ENCODE measurements at regions not wholly inside any gene's neighbourhood (a gene's known extent, or its start where the extent isn't known, plus 50 kb on each side); places are given as distances from the start of the nearest gene placed in this dataset.

DNA sequence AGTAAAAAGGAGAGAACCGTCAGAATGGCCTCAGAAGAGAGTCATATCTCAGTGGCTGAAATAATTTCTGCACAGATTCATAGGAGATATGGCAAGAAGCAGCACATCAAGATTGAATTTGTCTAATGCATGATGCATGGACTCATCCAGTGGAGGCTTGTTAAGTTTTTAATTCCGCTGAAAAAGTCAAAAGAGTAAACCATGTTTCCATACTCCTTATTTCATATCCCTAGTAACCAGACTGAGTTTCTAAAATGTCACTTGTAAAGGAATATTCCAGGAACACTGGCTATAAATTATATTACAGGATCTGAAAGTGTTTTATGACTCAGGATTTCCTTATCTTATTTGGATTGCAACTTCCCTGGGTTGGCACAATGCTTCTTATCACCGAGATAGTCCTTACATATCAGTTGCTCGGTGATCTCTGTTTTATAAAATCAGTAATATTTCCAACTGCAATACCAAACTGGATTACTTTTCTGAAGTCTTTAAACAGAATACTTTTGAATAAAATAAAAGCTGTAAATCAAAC, 180.2 kb upstream of the TSC22D1 start:
- Mint-ChIP-seq H3K4me3 (ENCODE audit: unreplicated experiment) (no peak overlapping the region), H3K9me3 (ENCODE audit: unreplicated experiment) (no peaks in the 10 kb centered on the region), H3K27me3 (ENCODE audit: unreplicated experiment) (no peaks in the 10 kb centered on the region), H3K36me3 (ENCODE audit: unreplicated experiment) (no peaks in the 10 kb centered on the region), H3K4me1 (ENCODE audit: low read depth, unreplicated experiment) (peaks cover 4% of the 10 kb centered on the region), H3K27ac (ENCODE audit: unreplicated experiment) (no peak overlapping the region)
- DNase-seq = no peak
- TF ChIP-seq, protein P1, sequence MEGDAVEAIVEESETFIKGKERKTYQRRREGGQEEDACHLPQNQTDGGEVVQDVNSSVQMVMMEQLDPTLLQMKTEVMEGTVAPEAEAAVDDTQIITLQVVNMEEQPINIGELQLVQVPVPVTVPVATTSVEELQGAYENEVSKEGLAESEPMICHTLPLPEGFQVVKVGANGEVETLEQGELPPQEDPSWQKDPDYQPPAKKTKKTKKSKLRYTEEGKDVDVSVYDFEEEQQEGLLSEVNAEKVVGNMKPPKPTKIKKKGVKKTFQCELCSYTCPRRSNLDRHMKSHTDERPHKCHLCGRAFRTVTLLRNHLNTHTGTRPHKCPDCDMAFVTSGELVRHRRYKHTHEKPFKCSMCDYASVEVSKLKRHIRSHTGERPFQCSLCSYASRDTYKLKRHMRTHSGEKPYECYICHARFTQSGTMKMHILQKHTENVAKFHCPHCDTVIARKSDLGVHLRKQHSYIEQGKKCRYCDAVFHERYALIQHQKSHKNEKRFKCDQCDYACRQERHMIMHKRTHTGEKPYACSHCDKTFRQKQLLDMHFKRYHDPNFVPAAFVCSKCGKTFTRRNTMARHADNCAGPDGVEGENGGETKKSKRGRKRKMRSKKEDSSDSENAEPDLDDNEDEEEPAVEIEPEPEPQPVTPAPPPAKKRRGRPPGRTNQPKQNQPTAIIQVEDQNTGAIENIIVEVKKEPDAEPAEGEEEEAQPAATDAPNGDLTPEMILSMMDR (IDR thresholded peaks at IDR 0.05; ENCODE audit: partially characterized antibody, unreplicated experiment) = no peak

DNA sequence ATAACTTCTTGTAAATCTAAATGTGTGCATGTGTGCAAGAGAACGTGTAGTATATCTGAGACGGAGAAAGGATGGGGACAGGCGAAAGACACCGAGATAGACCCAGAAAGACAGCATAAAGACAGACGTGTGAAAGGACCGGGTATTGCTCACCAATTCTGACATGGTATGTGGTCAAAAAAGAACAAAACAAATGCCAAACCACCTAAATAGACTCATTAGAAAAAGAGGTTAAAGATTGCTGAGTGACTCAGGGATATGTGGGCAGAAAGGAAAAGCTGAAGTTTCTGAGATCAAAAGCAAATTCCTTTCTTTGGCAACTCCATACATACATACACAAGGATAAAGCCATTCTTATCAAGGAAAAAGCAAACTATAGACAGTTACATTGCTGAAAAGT, 179.7 kb upstream of the TSC22D1 start:
- H3K27ac Mint-ChIP-seq (ENCODE audit: unreplicated experiment) = no peak overlapping the region
- DNase-seq = no peak
- no peaks in the 10 kb centered on the region for H3K36me3 Mint-ChIP-seq (ENCODE audit: unreplicated experiment)
- no peaks in the 10 kb centered on the region for H3K27me3 Mint-ChIP-seq (ENCODE audit: unreplicated experiment)
- peaks cover 4% of the 10 kb centered on the region for H3K4me1 Mint-ChIP-seq (ENCODE audit: low read depth, unreplicated experiment)
- no peak overlapping the region for H3K4me3 Mint-ChIP-seq (ENCODE audit: unreplicated experiment)
- TF ChIP-seq, protein P1 (IDR thresholded peaks at IDR 0.05; ENCODE audit: partially characterized antibody, unreplicated experiment) = no peak
- H3K9me3 Mint-ChIP-seq (ENCODE audit: unreplicated experiment) = no peaks in the 10 kb centered on the region

DNA sequence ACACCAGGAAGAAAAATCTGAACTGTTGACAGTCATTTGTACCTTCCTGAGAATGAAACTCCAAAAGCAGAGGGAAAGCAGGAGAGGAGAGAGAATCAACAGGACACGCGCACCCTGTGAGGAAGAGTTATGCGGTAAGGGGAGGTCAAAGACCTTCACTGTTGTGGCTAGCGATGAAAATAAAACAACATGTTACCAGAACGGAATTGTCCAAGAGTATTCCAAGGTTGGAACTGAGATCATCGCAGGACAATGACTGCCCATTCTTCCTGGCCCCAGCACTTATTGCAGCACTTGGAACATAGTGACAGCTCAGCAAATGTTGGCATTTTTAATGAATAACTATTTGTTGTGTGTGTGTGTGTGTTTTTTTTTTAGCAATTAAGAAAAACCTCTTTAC, 176.0 kb upstream of the TSC22D1 start:
- DNase-seq = no peak
- H3K27me3 Mint-ChIP-seq (ENCODE audit: unreplicated experiment) = no peaks in the 10 kb centered on the region
- TF ChIP-seq, protein P1 (IDR thresholded peaks at IDR 0.05; ENCODE audit: partially characterized antibody, unreplicated experiment) = no peak

DNA sequence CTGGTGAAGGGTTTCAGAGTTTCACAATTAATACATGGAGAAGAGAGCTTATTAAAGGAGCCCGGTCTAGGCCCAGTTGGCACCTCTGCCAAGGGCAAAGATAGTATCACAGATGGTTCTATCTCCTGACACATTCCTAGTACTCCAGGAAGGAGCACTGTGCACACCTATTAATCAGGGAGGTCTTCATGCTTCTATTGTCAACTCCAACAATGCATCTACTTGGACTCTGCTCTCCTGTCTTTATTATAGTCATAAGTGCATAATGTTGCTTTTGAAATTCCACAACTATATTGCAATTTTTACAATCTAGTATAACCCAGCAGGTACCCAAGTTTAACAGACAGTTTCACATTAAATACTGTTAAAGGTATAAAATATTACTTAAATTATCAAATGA, 174.5 kb upstream of the TSC22D1 start:
- H3K27me3 Mint-ChIP-seq (ENCODE audit: unreplicated experiment) = no peaks in the 10 kb centered on the region
- H3K4me1 Mint-ChIP-seq (ENCODE audit: low read depth, unreplicated experiment) = no peaks in the 10 kb centered on the region
- H3K27ac Mint-ChIP-seq (ENCODE audit: unreplicated experiment) = no peak overlapping the region
- TF ChIP-seq, protein P1 (IDR thresholded peaks at IDR 0.05; ENCODE audit: partially characterized antibody, unreplicated experiment) = no peak
- DNase-seq = no peak
- H3K4me3 Mint-ChIP-seq (ENCODE audit: unreplicated experiment) = no peak overlapping the region
- H3K9me3 Mint-ChIP-seq (ENCODE audit: unreplicated experiment) = no peaks in the 10 kb centered on the region
- no peaks in the 10 kb centered on the region for H3K36me3 Mint-ChIP-seq (ENCODE audit: unreplicated experiment)

More for the DNA sequence above, 176.0 kb upstream of the TSC22D1 start:
- Mint-ChIP-seq H3K36me3 (ENCODE audit: unreplicated experiment) (no peaks in the 10 kb centered on the region), H3K9me3 (ENCODE audit: unreplicated experiment) (no peaks in the 10 kb centered on the region), H3K4me3 (ENCODE audit: unreplicated experiment) (no peak overlapping the region), H3K4me1 (ENCODE audit: low read depth, unreplicated experiment) (no peaks in the 10 kb centered on the region), H3K27ac (ENCODE audit: unreplicated experiment) (no peak overlapping the region)

DNA sequence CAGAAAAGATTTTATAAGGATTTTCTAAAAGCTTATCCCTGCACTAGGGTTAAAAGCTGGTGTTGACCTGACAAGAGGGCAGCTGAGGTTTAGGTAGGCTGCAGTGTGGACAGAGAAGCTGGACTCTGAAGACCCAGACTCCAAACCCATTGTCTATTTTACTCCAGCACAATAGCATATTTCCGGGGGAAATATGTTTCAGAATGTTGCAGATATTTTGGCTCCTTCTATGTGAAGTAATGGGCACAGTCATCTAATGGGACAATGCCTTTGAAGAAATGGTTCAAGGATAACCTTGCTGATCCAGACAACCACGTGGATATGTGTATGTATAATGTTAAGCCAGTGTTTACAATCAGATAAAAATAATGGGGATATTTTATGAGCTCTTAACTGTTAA, 173.8 kb upstream of the TSC22D1 start:
- no peaks in the 10 kb centered on the region for H3K4me1 Mint-ChIP-seq (ENCODE audit: low read depth, unreplicated experiment)
- TF ChIP-seq, protein P1 (IDR thresholded peaks at IDR 0.05; ENCODE audit: partially characterized antibody, unreplicated experiment) = no peak
- H3K4me3 Mint-ChIP-seq (ENCODE audit: unreplicated experiment) = no peak overlapping the region
- no peaks in the 10 kb centered on the region for H3K36me3 Mint-ChIP-seq (ENCODE audit: unreplicated experiment)
- H3K9me3 Mint-ChIP-seq (ENCODE audit: unreplicated experiment) = no peaks in the 10 kb centered on the region
- DNase-seq = no peak
- H3K27ac Mint-ChIP-seq (ENCODE audit: unreplicated experiment) = no peak overlapping the region
- no peaks in the 10 kb centered on the region for H3K27me3 Mint-ChIP-seq (ENCODE audit: unreplicated experiment)
